BE2C (cell line): ENCODE measurements at regions not wholly inside any gene's neighbourhood (a gene's known extent, or its start where the extent isn't known, plus 50 kb on each side); places are given as distances from the start of the nearest gene placed in this dataset.

Experiments
- DNase-seq: peaks from one replicate; pipeline ENCODE4 v3.0.0-alpha.2; 2020
- H3K27me3 ChIP-seq: fragments of 250-450 bp; sonication (Bioruptor Pico); 2 replicates; pipeline ENCODE4 v1.5.1; 2020; ENCODE audit warnings: mild to moderate bottlenecking
- H3K36me3 ChIP-seq: fragments of 250-450 bp; sonication (Bioruptor Pico); 2 replicates; pipeline ENCODE4 v1.5.1; 2020; ENCODE audit warnings: mild to moderate bottlenecking
- H3K4me1 ChIP-seq: fragments of 250-450 bp; sonication (Bioruptor Pico); 2 replicates; pipeline ENCODE4 v1.5.1; 2020
- H3K4me3 ChIP-seq: 2 replicates; pipeline ENCODE4 v1.5.1; 2011; ENCODE audit warnings: low read depth, low read length
- H3K9me3 ChIP-seq: fragments of 250-450 bp; sonication (Bioruptor Pico); 2 replicates; pipeline ENCODE4 v1.5.1; 2020
- CTCF ChIP-seq: IDR thresholded peaks from 2 replicates; pipeline ENCODE4 v1.5.1; 2012; ENCODE audit warnings: mild to moderate bottlenecking, low read depth, low read length

DNA sequence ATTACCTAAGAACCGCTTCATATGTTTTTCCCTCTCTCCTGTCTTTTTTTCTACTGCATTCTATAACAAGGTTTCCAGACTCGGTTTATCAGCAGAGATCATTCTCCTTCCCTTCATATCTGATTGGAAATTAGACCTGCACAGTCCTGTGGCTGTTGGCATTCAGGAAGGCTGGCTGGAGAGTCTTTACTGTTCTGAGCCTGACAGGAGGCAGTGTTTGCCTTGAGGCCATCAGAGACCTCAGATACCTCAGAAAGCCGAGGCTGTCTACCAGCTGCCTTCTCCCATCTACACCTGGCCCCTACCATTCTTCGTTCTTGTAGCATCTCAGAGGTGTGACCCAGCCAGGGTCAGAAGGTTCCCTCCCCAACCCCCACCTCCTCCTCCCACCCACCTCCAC lies 182.0 kb downstream of the CAND1 start:
- DNase-seq: no peak
- no peak for TF ChIP-seq CTCF
- Histone ChIP-seq H3K9me3 (no peaks in the 10 kb centered on the region), H3K4me1 (no peaks in the 10 kb centered on the region), H3K4me3 (no peak overlapping the region), H3K36me3 (no peaks in the 10 kb centered on the region), H3K27me3 (no peaks in the 10 kb centered on the region)

GRCh38 chr12:67452119-67452805 lies 183.1 kb downstream of the CAND1 start:
- no peaks in the 10 kb centered on the region for H3K4me1 ChIP-seq
- H3K9me3 ChIP-seq: no peaks in the 10 kb centered on the region
- DNase-seq: no peak
- H3K4me3 ChIP-seq: no peak overlapping the region
- no peaks in the 10 kb centered on the region for H3K27me3 ChIP-seq
- H3K36me3 ChIP-seq: no peaks in the 10 kb centered on the region
- TF ChIP-seq CTCF: no peak

- DNase-seq: no peak
- no peak for TF ChIP-seq CTCF
- no peaks in the 10 kb centered on the region for H3K4me1 ChIP-seq
- H3K9me3 ChIP-seq: no peaks in the 10 kb centered on the region
- no peaks in the 10 kb centered on the region for H3K27me3 ChIP-seq
- no peak overlapping the region for H3K4me3 ChIP-seq
- H3K36me3 ChIP-seq: no peaks in the 10 kb centered on the region
Measured at GRCh38 chr12:67453191-67453590, 184.0 kb downstream of the CAND1 start.

- Histone ChIP-seq H3K36me3 (no peaks in the 10 kb centered on the region), H3K4me1 (no peaks in the 10 kb centered on the region), H3K9me3 (no peaks in the 10 kb centered on the region), H3K27me3 (no peaks in the 10 kb centered on the region), H3K4me3 (no peak overlapping the region)
- DNase-seq: no peak
- TF ChIP-seq CTCF: no peak
Measured at GRCh38 chr12:67455236-67455635, 186.1 kb downstream of the CAND1 start.

- Histone ChIP-seq H3K4me3 (no peak overlapping the region), H3K36me3 (no peaks in the 10 kb centered on the region), H3K27me3 (no peaks in the 10 kb centered on the region), H3K4me1 (no peaks in the 10 kb centered on the region), H3K9me3 (no peaks in the 10 kb centered on the region)
- DNase-seq: no peak
- no peak for TF ChIP-seq CTCF
Measured at GRCh38 chr12:67456431-67456901, 187.3 kb downstream of the CAND1 start.

DNA sequence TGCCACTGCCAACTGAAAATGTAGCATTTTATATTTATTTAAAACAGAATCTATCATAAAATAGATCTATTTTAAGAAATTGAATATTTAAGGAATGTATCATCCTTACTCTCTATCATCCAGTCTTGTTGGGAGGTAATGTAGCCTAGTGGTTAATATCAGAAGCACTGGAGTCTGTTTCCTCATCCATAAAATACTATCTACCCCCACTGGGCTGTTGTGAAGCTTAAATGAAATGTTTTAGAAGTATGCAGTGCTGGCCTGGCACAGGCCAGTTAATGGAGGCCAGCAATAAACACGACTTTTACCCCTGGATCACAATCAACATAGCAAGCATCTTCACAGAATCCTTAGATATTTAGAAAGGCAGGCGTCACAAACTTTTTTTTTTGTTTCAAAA lies 188.0 kb downstream of the CAND1 start:
- H3K9me3 ChIP-seq: no peaks in the 10 kb centered on the region
- H3K4me1 ChIP-seq: no peaks in the 10 kb centered on the region
- TF ChIP-seq CTCF: no peak
- H3K36me3 ChIP-seq: no peaks in the 10 kb centered on the region
- no peak overlapping the region for H3K4me3 ChIP-seq
- H3K27me3 ChIP-seq: no peaks in the 10 kb centered on the region
- DNase-seq: no peak
